AG10803 (cell line): ENCODE measurements at regions not wholly inside any gene's neighbourhood (a gene's known extent, or its start where the extent isn't known, plus 50 kb on each side); places are given as distances from the start of the nearest gene placed in this dataset.
"Not testable (repeated sequence)": the region's sequence is repeated elsewhere in the genome, so short reads cannot be mapped to it uniquely, and the experiment has no call there.

Experiments
- DNase-seq: peaks from one replicate; pipeline ENCODE4 v3.0.0; 2010; ENCODE audit warnings: low read depth
- H3K4me3 ChIP-seq: 2 replicates; pipeline ENCODE4 v1.5.1; 2011; ENCODE audit warnings: mild to moderate bottlenecking, low read length, control low read depth
- TF ChIP-seq, protein P1 (sequence below): conservative IDR thresholded peaks from 2 replicates; pipeline ENCODE4 v1.5.1; 2011; ENCODE audit warnings: mild to moderate bottlenecking, low read length, control low read depth, inconsistent platforms

DNA sequence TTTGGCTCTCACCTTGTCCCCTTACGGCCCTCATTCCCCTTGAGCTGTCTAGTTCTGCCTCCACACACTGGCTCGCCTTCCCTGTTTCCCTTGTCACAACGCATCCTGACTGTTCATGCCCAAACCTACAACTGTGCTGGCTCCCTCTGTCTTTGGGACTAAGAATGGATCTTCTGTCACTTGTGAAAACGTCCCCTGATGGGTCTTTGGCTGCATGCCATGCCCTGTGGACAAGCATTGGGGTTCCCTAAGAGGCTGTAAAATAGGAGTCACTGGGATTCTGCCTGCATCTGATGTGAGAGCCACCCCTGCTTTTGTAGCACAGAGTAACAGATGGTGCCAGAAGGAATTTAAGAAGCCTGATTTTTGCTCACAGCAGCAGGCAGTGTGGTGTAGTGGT lies 285.3 kb upstream of the CRY1 start:
- no peak overlapping the region for H3K4me3 ChIP-seq
- DNase-seq = no peak
- TF ChIP-seq, protein P1, sequence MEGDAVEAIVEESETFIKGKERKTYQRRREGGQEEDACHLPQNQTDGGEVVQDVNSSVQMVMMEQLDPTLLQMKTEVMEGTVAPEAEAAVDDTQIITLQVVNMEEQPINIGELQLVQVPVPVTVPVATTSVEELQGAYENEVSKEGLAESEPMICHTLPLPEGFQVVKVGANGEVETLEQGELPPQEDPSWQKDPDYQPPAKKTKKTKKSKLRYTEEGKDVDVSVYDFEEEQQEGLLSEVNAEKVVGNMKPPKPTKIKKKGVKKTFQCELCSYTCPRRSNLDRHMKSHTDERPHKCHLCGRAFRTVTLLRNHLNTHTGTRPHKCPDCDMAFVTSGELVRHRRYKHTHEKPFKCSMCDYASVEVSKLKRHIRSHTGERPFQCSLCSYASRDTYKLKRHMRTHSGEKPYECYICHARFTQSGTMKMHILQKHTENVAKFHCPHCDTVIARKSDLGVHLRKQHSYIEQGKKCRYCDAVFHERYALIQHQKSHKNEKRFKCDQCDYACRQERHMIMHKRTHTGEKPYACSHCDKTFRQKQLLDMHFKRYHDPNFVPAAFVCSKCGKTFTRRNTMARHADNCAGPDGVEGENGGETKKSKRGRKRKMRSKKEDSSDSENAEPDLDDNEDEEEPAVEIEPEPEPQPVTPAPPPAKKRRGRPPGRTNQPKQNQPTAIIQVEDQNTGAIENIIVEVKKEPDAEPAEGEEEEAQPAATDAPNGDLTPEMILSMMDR = no peak

DNA sequence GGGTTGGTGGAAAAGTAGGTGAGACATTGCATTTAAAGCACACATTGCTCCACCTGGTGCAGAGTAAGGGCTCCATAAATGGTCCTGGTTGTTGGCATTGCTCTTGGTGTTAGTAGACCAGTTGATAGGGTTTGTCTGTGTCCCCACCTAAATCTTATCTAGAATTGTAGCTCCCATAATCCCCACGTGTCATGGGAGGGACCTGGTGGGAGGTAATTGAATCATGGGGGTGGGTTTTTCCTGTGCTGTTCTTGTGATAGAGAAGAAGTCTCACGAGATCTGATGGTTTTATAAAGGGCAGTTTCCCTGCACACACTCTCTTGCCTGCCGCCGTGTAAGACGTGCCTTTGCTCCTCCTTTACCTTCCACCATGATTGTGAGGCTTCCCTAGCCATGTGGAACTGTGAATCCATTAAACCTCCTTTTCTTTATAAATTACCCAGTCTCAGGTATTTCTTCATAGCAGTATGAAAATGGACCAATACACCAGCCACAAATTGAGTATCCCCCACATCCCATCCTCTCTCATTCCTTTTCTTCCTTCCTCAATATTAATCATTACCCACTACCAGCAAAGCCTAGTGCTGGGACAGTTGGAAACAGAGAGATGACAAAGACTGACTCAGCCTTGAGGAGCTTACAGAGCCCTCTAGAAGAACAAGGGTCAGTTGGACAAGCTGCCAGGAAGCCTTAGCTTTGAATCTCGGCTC lies 285.9 kb upstream of the CRY1 start:
- DNase-seq = peak; percentile 29
- not testable (repeated sequence) for H3K4me3 ChIP-seq

DNA sequence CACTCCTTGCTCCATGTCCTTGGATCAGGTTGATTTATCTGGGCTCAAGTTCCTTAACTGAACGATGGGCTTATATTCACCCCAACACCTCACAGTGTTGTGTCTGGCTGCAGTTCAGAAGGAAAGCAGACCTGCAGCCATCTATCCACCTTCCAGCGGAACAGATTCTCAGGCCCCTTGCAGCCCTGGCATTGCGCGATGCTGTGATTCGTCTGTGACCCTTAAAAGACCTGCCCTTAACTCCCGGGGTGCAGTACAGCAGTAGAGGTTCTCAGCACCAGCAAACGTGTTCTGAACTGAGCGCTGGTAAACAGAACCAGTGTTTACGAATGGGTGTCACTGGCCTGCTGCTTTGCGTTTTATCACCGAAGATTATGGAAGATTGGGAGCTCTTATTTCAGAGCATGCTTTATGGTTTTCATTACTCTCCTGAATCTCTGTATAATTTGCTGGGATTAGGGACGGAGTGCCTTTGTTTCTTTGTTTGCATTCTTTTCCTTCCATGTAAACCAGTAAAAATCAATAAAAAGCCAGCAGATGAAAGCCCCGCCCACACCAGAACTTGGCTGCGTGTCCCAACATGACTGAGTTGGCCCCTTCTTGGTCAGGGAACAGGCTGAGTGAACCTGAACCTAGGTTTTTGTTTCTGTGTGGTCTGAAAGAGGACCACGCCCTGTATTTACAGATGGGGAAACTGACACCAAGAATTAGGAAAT lies 286.7 kb upstream of the CRY1 start:
- DNase-seq = peak; percentile 68
- no peak overlapping the region; the same call in 1 of the 2 replicates for H3K4me3 ChIP-seq
- TF ChIP-seq, protein P1 = no peak

DNA sequence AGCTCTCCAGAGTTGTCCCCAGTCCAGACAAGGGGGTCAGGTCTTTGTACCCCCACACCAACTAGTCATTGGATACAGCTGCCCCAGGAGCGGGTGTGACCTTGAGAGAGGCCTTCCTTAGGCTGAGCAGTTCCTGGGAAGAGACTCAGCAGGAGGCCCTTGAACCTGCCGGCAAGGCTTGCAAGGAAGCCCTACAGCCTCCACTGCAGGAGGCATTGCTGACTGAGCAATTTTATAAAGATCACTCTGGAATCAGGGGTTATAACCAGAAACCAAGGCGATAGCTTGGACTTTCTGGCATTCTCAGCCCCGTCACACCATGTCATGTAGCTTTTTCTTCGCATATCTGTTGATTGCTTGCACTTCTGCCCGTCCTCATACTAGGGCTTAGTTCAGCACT lies 291.3 kb upstream of the CRY1 start:
- H3K4me3 ChIP-seq = no peak overlapping the region
- DNase-seq = no peak
- TF ChIP-seq, protein P1 = no peak

DNA sequence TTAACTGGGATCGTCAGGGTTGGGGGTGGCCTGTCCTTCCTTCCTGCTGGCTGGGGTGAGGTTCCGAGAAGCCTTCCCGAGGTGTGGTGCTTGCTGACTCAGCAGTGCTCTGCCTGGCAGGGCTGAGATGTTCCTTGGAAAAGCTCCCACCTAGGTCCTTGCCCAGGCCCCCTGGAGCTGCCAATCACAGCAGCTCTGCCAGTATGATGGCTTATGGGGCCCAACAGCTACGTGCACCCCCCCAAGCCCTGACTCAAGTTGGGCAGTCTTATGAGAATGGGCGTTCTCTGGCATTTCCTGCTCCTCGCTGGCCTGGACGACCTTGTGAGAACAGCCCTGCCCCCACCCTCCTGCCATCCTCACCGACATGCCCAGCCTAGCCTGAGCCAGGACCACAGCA lies 292.2 kb upstream of the CRY1 start:
- peak; percentile 44 for DNase-seq
- TF ChIP-seq, protein P1 = no peak

DNA sequence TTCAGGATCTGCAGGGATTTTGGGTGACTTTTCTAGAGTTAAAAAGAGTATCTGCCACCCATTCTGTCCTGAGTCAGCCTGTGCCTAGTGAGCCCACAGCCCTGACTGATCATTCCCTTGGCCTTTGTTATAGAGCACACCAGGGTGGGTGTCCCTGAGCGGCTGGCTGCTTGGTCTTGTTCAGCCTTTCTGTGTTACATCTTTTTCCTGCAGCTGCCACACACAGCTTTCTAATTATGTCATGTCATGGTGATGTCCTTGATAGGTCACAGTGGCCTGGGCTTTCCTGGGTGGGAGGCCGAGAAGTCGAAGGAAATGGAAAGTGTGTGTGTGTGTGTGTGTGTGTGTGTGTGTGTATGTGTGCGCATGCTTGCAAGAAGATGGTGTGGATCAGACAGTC lies 293.2 kb upstream of the CRY1 start:
- TF ChIP-seq, protein P1 = no peak
- H3K4me3 ChIP-seq = no peak overlapping the region
- DNase-seq = no peak

More for the DNA sequence above, 292.2 kb upstream of the CRY1 start:
- no peak overlapping the region for H3K4me3 ChIP-seq

DNA sequence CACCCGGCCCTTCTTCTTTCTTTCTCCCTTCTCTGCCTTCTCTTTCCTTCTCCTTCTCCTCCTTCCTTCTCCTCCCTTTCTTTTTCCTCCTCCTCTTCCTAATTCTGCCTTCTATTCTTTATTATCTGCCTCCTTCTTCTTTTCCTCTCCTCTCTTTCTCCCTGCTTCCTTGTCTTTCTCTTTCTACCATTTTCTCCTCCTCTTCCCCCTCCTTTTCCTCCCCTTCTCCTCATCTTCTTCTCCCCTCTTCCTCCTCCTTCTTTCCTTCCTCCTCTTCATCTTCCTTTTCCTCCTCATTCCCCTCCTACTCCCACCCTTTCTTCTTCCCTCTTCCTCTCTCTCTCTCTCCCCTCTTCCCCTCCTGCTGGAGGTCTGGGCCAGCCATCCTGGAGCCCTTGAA lies 294.9 kb upstream of the CRY1 start:
- DNase-seq = no peak
- TF ChIP-seq, protein P1 = no peak
- H3K4me3 ChIP-seq = no peak overlapping the region
